ENCODE measurements at regions not wholly inside any gene's neighbourhood (a gene's known extent, or its start where the extent isn't known, plus 50 kb on each side); places are given as distances from the start of the nearest gene placed in this dataset.

GRCh38 chr13:56352901-56353300 is 787.8 kb upstream of the PRR20A start:
- no peak for ATAC-seq
- TF ChIP-seq ZFP3 (CRISPR knock-in tag; IDR thresholded peaks at IDR 0.05) = no peak
- no peak for TF ChIP-seq ESRRG (CRISPR knock-in tag; IDR thresholded peaks at IDR 0.05)
- no peak for TF ChIP-seq GLIS3 (CRISPR knock-in tag; IDR thresholded peaks at IDR 0.05)
- no peak for TF ChIP-seq CREB5 (CRISPR knock-in tag; IDR thresholded peaks at IDR 0.05; ENCODE audit: low read depth)
- TF ChIP-seq BACH2 (CRISPR knock-in tag; IDR thresholded peaks at IDR 0.05; ENCODE audit: borderline replicate concordance) = no peak
- TF ChIP-seq CSRNP3 (CRISPR knock-in tag; IDR thresholded peaks at IDR 0.05) = no peak
- no peak for TF ChIP-seq ZFP30 (CRISPR knock-in tag; IDR thresholded peaks at IDR 0.05)
- no peak for TF ChIP-seq ZNF70 (CRISPR knock-in tag; IDR thresholded peaks at IDR 0.05)
- TF ChIP-seq POU6F1 (CRISPR knock-in tag; IDR thresholded peaks at IDR 0.05; ENCODE audit: borderline replicate concordance, low read depth) = no peak
- TF ChIP-seq ISL1 (CRISPR knock-in tag; IDR thresholded peaks at IDR 0.05) = no peak
- no peak for TF ChIP-seq SNAI2 (CRISPR knock-in tag; IDR thresholded peaks at IDR 0.05)
- TF ChIP-seq PPARA (CRISPR knock-in tag; IDR thresholded peaks at IDR 0.05; ENCODE audit: borderline replicate concordance) = no peak
- TF ChIP-seq TCF4 (CRISPR knock-in tag; IDR thresholded peaks at IDR 0.05; ENCODE audit: borderline replicate concordance) = no peak
- no peak for TF ChIP-seq CSDC2 (CRISPR knock-in tag; IDR thresholded peaks at IDR 0.05)
- TF ChIP-seq ZC3H10 (CRISPR knock-in tag; IDR thresholded peaks at IDR 0.05) = no peak

- TF ChIP-seq ZNF8 (CRISPR knock-in tag; IDR thresholded peaks at IDR 0.05) (no peak), ARNTL (CRISPR knock-in tag; IDR thresholded peaks at IDR 0.05; ENCODE audit: borderline replicate concordance, low read depth) (no peak), TSHZ2 (CRISPR knock-in tag; IDR thresholded peaks at IDR 0.05) (no peak), CSRNP3 (CRISPR knock-in tag; IDR thresholded peaks at IDR 0.05) (no peak)
Measured at GRCh38 chr13:56356690-56357089, 784.0 kb upstream of the PRR20A start.

GRCh38 chr13:56378566-56378965 is 762.2 kb upstream of the PRR20A start:
- ATAC-seq = no peak
- TF ChIP-seq ZNF8 (CRISPR knock-in tag; IDR thresholded peaks at IDR 0.05) = no peak
- no peak for TF ChIP-seq GLIS3 (CRISPR knock-in tag; IDR thresholded peaks at IDR 0.05)
- TF ChIP-seq TSHZ2 (CRISPR knock-in tag; IDR thresholded peaks at IDR 0.05) = no peak
- no peak for TF ChIP-seq ZNF70 (CRISPR knock-in tag; IDR thresholded peaks at IDR 0.05)
- TF ChIP-seq PATZ1 (CRISPR knock-in tag; IDR thresholded peaks at IDR 0.05; ENCODE audit: borderline replicate concordance) = no peak
- no peak for TF ChIP-seq CSDC2 (CRISPR knock-in tag; IDR thresholded peaks at IDR 0.05)
- TF ChIP-seq ZC3H10 (CRISPR knock-in tag; IDR thresholded peaks at IDR 0.05) = no peak
- TF ChIP-seq POU6F1 (CRISPR knock-in tag; IDR thresholded peaks at IDR 0.05; ENCODE audit: borderline replicate concordance, low read depth) = no peak
- TF ChIP-seq ARNTL (CRISPR knock-in tag; IDR thresholded peaks at IDR 0.05; ENCODE audit: borderline replicate concordance, low read depth) = no peak
- TF ChIP-seq BACH2 (CRISPR knock-in tag; IDR thresholded peaks at IDR 0.05; ENCODE audit: borderline replicate concordance) = no peak
- TF ChIP-seq ISL1 (CRISPR knock-in tag; IDR thresholded peaks at IDR 0.05) = no peak
- TF ChIP-seq CREB5 (CRISPR knock-in tag; IDR thresholded peaks at IDR 0.05; ENCODE audit: low read depth) = no peak
- no peak for TF ChIP-seq TOX (CRISPR knock-in tag; IDR thresholded peaks at IDR 0.05; ENCODE audit: borderline replicate concordance)

More at GRCh38 chr13:56356690-56357089, 784.0 kb upstream of the PRR20A start:
- no peak for ATAC-seq
